RPMI7951 (cell line): ENCODE measurements at regions not wholly inside any gene's neighbourhood (a gene's known extent, or its start where the extent isn't known, plus 50 kb on each side); places are given as distances from the start of the nearest gene placed in this dataset.
A peak's percentile ranks its signal among the peaks of the same experiment; 100 is the strongest.

Experiments
- DNase-seq: peaks from one replicate; pipeline ENCODE4 v3.0.0-alpha.2; 2012; ENCODE audit warnings: low read depth

DNA sequence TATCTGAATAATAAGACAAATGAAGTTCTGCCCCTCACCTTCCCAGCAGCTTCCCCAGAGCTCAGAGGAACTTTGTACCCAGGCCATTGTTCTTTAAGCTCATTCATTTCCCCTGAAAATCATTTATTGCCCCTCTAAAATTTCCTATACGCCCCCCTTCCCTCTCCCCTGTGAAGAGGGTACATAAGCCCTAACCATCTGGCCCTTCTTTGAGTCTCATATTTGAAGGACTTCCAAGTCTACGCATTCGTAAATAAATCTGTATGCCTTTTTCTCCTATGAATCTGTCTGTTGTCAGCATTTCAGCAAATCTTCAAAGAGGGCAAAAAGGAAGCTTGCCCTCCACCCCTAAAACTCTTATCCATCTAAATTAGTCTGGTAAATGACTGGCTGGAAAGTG, 73.1 kb upstream of the DST start:
- no peak for DNase-seq

- DNase-seq = peak; percentile 98
Observed at GRCh38 chr6:56714982-56715456, 72.3 kb upstream of the DST start.

DNA sequence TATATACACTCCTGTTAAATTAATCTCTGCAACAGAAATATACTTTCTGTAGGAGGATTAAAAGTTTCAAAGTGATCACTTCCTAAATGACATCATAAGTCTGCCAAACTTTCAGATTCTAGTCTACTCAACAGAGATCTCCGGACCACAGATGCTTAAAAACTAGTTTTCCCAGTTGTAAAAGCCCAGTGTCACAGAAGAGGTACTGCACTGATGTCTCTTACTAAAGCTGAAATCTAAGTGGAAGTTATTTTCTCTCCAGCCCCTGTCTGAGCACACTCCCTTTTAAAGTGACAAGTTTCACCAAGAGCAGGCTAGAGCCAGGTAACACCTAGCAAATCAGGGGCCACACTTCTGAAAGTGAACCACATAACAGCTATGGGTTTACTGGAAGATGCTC, 71.6 kb upstream of the DST start:
- peak; percentile 39 for DNase-seq

DNA sequence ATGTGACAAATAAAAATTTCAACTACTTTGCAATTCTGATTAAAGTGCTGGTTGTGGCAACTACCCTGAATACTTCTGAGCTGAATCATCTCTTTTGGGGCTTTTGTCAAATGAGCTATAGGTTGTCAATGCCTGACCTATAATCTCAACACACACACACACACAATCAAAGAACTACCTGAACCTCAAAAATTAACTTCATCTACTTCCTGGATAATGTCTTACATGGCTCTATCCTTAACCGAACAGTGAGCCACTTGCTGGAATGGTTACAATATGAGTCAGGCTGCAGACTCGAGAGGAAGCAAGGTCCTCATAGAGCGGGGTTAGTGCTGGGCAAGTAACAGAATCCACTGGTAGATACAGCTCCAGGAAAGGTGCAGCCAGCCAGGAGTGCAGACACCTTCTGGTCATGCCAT, 70.6 kb upstream of the DST start:
- DNase-seq = peak; percentile 84

- DNase-seq = no peak
Observed at GRCh38 chr6:56710967-56711366, 68.3 kb upstream of the DST start.

- no peak for DNase-seq
Observed at GRCh38 chr6:56709650-56710049, 67.0 kb upstream of the DST start.

DNA sequence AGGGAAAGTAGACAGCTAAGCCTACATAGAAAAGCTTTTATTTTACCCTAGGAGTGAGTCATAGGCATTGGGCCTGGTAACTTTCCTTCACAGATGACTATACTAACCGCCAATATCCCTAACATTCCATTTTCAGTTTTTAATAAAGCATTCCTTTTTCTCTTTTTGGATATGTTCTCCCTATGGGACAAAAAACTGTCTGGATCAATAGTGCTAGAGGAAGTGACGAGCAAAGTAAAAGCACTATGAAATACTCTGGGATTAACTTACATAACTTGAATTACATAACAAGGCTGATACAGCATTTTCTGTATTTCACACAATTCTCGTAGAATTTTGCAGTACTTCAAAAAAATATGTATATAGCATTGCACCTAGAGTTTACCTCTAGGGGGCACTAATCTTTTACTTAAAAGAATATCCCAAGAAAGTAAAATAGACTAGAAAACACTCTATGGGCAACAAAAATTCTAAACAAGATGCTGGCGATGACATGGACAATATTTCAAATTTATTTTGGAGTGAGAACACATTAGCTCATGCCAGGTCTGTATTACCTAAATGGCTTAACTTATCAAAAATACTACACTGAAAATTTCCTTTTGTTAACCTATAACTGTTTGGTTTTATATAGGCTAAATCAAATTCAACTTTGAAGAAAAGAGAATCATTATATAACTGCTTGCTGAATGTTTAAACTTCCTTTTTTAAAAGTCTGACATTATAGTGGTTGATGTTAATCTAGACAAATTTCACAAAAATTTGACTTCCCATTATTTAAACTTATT, 66.3 kb upstream of the DST start:
- peak; percentile 75 for DNase-seq

- DNase-seq = no peak
Observed at GRCh38 chr6:56706981-56707726, 64.5 kb upstream of the DST start.

DNA sequence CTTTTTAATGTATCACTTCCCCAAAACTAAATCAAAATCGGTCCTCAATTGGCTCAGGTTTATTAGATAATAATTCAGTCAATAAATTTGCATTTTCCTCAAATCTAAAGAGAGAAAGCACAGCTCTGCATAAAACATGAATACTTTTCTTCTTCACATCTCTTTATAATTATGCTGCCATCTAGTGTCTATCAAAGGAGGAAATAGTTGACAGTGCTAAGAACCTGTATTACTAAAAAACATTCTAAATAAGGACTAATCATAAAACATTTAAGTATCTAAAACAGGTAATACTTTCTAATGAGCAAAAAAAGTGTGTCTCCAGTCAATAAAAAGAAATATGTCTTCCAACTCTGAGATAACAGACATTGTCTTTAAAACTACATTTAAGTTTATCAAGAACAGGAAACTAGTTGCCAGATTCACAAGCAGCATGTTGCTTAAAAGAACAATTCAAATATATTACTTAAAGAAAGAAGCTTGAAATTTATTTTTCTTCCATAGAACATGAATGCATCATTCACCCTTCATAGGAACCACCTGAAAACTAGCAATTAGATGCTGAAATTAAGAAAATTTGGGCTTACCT, 56.5 kb upstream of the DST start:
- DNase-seq = peak; percentile 36

DNA sequence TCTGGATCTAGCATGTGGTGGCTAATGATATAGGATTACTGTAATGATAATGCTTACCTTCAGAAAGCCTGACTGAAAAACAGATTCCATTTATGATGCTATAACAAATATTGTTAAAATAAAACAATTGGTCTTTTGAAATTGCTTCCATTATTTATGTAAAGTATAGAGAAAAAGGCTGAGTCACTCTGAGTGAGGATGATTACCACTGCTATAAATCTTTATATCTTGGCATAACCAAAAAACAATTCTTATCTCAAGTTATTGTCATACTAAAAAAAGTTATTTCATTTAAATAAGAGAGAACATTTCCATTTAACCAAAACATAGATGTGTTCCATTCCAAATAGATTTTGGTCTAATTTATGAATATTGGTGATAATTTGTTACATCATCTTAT, 53.0 kb upstream of the DST start:
- peak; percentile 19 for DNase-seq

GRCh38 chr6:56694002-56694401, 51.3 kb upstream of the DST start:
- DNase-seq = no peak

DNA sequence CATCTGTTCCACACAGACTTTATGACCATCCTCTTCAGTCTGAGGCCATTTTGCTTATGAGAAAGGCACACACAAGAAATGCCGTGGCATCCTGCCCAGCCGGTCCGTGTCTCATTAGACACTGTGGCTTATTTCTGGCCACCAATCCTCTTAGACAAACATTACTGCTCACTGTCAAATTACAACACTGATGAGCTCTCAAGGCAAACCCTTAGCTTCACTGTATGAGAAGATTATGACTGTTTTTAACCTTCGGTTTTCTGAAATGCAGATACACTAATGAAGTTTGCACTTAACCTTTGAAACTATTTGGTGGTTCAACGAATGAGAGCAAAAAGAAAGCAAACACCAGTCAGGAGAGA, 50.5 kb upstream of the DST start:
- DNase-seq = peak; percentile 92

GRCh38 chr6:56692523-56693245, 50.0 kb upstream of the DST start:
- DNase-seq = peak; percentile 25
